ENCODE measurements at regions not wholly inside any gene's neighbourhood (a gene's known extent, or its start where the extent isn't known, plus 50 kb on each side); places are given as distances from the start of the nearest gene placed in this dataset.

- no peaks in the 10 kb centered on the region for H3K36me3 ChIP-seq (ENCODE audit: insufficient read depth, low read length)
- no peaks in the 10 kb centered on the region for H3K27me3 ChIP-seq (ENCODE audit: low read length)
- H3K4me1 ChIP-seq (ENCODE audit: low read length), result no peaks in the 10 kb centered on the region
- DNase-seq, result no peak
- H3K9me2 ChIP-seq (replicated peaks; ENCODE audit: insufficient read depth, low read length), result no peaks in the 10 kb centered on the region
- H3K9me3 ChIP-seq (ENCODE audit: low read length), result no peaks in the 10 kb centered on the region
- no peak overlapping the region for H2AFZ ChIP-seq (ENCODE audit: low read length)
- H3K9ac ChIP-seq (ENCODE audit: low read length), result no peak overlapping the region
- H4K20me1 ChIP-seq (ENCODE audit: insufficient read depth, low read depth, low read length), result no peaks in the 10 kb centered on the region; the same call in 1 of the 2 replicates
- H3K4me2 ChIP-seq (ENCODE audit: low read depth, low read length, poor library complexity, severe bottlenecking), result no peak overlapping the region
- H3K79me2 ChIP-seq (ENCODE audit: low read length), result no peaks in the 10 kb centered on the region
- no peak overlapping the region for H3K27ac ChIP-seq (ENCODE audit: low read length)
- no peak overlapping the region for H3K4me3 ChIP-seq (ENCODE audit: low read length)
Observed at GRCh38 chrX:39927380-39927779, 170.4 kb downstream of the BCOR start.

DNA sequence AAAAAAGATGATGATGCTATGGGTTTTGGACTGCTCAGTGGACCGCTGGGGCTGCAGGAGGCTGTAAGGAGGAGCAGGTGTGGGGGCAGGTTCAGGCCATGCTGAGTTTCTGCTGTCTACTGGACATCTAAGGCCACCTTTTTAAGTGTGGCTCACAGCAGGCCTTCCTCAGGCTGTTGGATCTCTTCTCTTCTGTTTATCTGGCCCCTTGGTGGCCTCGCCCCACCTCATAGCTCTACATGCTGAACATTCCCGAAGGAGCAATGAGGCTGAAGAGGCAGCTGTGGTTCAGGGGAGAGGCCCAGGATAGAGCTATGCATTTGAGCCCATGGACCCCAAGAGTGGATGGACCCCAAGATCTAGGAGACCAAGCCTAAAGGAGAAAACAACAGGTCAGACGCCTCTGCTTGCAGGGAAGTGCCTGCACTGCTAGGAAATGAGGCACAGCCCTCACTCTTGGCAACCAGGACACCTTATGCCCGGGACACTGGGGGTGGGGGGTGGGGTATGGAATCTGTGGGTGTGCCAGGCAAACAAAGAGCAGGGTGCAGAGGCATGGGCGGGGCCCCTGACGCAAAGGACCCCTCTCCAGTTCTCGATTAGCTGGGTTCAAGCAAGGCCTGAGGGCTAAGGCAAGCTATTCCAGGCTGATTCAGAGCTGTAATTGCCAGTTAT lies 168.9 kb downstream of the BCOR start:
- Histone ChIP-seq H3K27ac (ENCODE audit: low read length) (no peak overlapping the region), H3K27me3 (ENCODE audit: low read length) (no peaks in the 10 kb centered on the region), H3K4me1 (ENCODE audit: low read length) (no peaks in the 10 kb centered on the region), H3K4me2 (ENCODE audit: low read depth, low read length, poor library complexity, severe bottlenecking) (no peak overlapping the region), H3K9me2 (replicated peaks; ENCODE audit: insufficient read depth, low read length) (no peaks in the 10 kb centered on the region), H3K9me3 (ENCODE audit: low read length) (no peaks in the 10 kb centered on the region), H3K4me3 (ENCODE audit: low read length) (no peak overlapping the region), H3K36me3 (ENCODE audit: insufficient read depth, low read length) (no peaks in the 10 kb centered on the region), H4K20me1 (ENCODE audit: insufficient read depth, low read depth, low read length) (no peaks in the 10 kb centered on the region; the same call in 1 of the 2 replicates), H3K79me2 (ENCODE audit: low read length) (no peaks in the 10 kb centered on the region), H3K9ac (ENCODE audit: low read length) (no peak overlapping the region), H2AFZ (ENCODE audit: low read length) (no peak overlapping the region)
- DNase-seq, result no peak

DNA sequence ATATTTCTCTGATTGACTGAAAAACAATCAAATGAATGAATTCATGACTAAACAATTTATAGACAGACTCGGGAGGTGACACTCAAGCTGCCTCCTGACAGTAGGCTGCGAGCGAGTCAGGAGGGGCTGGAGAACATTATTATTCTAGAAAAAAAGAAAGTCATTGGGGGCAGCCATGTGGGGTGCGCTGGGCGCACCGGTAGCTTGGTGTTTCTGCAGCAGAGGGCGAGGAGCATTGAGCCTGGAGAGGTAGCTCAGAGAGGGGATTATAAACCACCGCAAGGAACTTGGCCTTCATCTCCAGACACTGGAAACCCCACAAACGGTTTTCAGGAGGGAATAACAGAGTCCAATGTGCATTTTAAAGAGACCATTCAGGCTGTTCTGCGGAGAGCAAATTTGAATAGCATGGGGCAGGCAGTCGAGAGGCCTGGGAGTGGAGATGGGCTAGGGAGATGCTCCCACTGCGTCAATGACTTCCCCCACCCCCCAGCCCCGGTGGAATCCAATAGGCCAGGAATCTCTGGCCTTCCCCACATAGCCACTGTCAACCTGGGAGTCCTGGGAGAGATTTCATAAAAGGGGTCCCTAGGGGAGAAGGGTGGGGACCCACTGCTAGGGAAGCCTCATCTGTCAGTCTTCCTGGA lies 168.3 kb downstream of the BCOR start:
- Histone ChIP-seq H3K27me3 (ENCODE audit: low read length) (no peaks in the 10 kb centered on the region), H3K9me2 (replicated peaks; ENCODE audit: insufficient read depth, low read length) (no peaks in the 10 kb centered on the region), H4K20me1 (ENCODE audit: insufficient read depth, low read depth, low read length) (no peaks in the 10 kb centered on the region; the same call in 1 of the 2 replicates), H2AFZ (ENCODE audit: low read length) (no peak overlapping the region), H3K9me3 (ENCODE audit: low read length) (no peaks in the 10 kb centered on the region), H3K36me3 (ENCODE audit: insufficient read depth, low read length) (no peaks in the 10 kb centered on the region), H3K9ac (ENCODE audit: low read length) (no peak overlapping the region), H3K27ac (ENCODE audit: low read length) (no peak overlapping the region), H3K4me1 (ENCODE audit: low read length) (no peaks in the 10 kb centered on the region), H3K4me2 (ENCODE audit: low read depth, low read length, poor library complexity, severe bottlenecking) (no peak overlapping the region), H3K79me2 (ENCODE audit: low read length) (no peaks in the 10 kb centered on the region), H3K4me3 (ENCODE audit: low read length) (no peak overlapping the region)
- DNase-seq, result no peak

- Histone ChIP-seq H3K27me3 (ENCODE audit: low read length) (no peaks in the 10 kb centered on the region), H3K4me3 (ENCODE audit: low read length) (no peak overlapping the region), H3K4me2 (ENCODE audit: low read depth, low read length, poor library complexity, severe bottlenecking) (no peak overlapping the region), H3K9me3 (ENCODE audit: low read length) (no peaks in the 10 kb centered on the region), H3K36me3 (ENCODE audit: insufficient read depth, low read length) (no peaks in the 10 kb centered on the region), H2AFZ (ENCODE audit: low read length) (no peak overlapping the region), H3K9ac (ENCODE audit: low read length) (no peak overlapping the region), H3K4me1 (ENCODE audit: low read length) (no peaks in the 10 kb centered on the region), H3K27ac (ENCODE audit: low read length) (no peak overlapping the region), H4K20me1 (ENCODE audit: insufficient read depth, low read depth, low read length) (no peaks in the 10 kb centered on the region; the same call in 1 of the 2 replicates), H3K79me2 (ENCODE audit: low read length) (no peaks in the 10 kb centered on the region), H3K9me2 (replicated peaks; ENCODE audit: insufficient read depth, low read length) (no peaks in the 10 kb centered on the region)
- no peak for DNase-seq
Observed at GRCh38 chrX:39930786-39931528, 166.8 kb downstream of the BCOR start.

DNA sequence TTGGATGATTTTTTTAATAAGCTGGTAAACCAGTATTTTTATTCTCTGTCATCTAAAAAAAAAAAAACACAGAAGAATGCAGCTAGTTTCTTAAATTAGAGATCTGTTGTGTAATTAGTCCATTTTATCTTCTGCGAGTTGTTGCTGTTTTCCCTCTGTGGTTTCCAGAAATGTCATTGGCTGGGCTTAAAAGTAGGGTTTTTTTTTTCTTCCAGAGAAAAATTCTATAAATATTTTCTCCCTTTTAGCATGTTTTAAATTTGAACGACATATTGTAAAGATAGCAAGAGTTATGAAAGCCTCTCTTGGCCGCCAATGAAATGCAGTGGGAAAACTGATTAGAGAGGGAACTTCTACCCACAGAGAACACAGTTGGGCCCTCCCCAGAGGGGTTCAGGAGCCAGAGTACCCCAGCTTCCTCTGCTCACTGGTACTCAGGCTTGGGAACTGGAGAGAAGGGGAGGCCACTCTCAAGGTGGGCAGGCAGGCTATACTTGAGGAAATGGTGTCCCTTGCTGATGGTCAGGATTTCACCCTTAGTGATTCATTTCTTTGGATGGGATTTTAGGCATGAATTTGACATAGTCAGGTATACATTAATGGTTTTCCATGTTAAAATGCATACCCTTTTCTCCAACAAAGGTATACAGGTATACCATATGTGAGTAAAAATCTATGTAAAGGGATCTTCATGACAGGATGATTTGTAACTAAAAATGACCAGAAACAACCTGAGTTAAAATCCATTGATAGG lies 166.1 kb downstream of the BCOR start:
- Histone ChIP-seq H3K9me2 (replicated peaks; ENCODE audit: insufficient read depth, low read length) (no peaks in the 10 kb centered on the region), H3K36me3 (ENCODE audit: insufficient read depth, low read length) (no peaks in the 10 kb centered on the region), H3K79me2 (ENCODE audit: low read length) (no peaks in the 10 kb centered on the region), H4K20me1 (ENCODE audit: insufficient read depth, low read depth, low read length) (no peaks in the 10 kb centered on the region; the same call in 1 of the 2 replicates), H3K4me3 (ENCODE audit: low read length) (no peak overlapping the region), H3K9ac (ENCODE audit: low read length) (no peak overlapping the region), H2AFZ (ENCODE audit: low read length) (no peak overlapping the region), H3K27me3 (ENCODE audit: low read length) (no peaks in the 10 kb centered on the region), H3K27ac (ENCODE audit: low read length) (no peak overlapping the region), H3K4me2 (ENCODE audit: low read depth, low read length, poor library complexity, severe bottlenecking) (no peak overlapping the region), H3K4me1 (ENCODE audit: low read length) (no peaks in the 10 kb centered on the region), H3K9me3 (ENCODE audit: low read length) (no peaks in the 10 kb centered on the region)
- no peak for DNase-seq

DNA sequence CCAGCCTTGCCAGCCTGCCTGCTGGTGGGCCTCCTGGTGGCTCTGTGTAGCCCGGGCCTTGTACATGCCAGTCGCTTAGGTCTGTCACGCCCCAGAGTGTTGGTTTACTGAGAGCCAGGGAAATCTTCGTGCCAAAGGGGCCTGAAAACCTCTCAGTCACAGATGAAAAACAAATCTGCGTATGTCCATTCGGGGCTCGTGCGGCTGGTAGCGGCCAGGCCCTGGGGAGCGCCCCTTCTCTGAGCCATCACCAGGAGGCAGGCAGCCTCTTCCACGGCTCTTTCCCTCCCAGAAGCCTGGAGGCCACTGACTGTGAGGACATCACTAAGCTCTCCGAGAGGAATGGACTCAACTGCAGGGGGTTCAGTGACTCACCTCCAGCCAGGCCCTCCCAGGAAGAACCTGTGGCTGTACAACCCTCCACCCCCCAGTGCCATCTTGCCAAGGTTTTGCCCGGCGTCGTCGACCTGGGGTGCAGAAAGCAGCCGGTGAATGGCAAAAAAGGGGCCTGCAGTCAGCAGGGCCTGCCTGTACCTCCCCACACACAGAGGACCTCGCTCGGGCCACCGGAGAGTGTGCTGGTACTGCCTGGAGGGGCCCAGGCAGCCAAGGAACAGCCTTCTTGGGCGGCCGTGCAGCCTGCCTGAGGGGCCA lies 162.2 kb downstream of the BCOR start:
- no peak overlapping the region for H3K4me3 ChIP-seq (ENCODE audit: low read length)
- H3K9ac ChIP-seq (ENCODE audit: low read length), result no peak overlapping the region
- H3K79me2 ChIP-seq (ENCODE audit: low read length), result no peaks in the 10 kb centered on the region
- H3K4me1 ChIP-seq (ENCODE audit: low read length), result no peaks in the 10 kb centered on the region
- H4K20me1 ChIP-seq (ENCODE audit: insufficient read depth, low read depth, low read length), result no peaks in the 10 kb centered on the region
- no peaks in the 10 kb centered on the region for H3K9me2 ChIP-seq (replicated peaks; ENCODE audit: insufficient read depth, low read length)
- H3K36me3 ChIP-seq (ENCODE audit: insufficient read depth, low read length), result no peaks in the 10 kb centered on the region
- DNase-seq, result no peak
- no peak overlapping the region for H2AFZ ChIP-seq (ENCODE audit: low read length)
- no peaks in the 10 kb centered on the region for H3K9me3 ChIP-seq (ENCODE audit: low read length)
- H3K4me2 ChIP-seq (ENCODE audit: low read depth, low read length, poor library complexity, severe bottlenecking), result no peak overlapping the region
- H3K27ac ChIP-seq (ENCODE audit: low read length), result no peak overlapping the region
- H3K27me3 ChIP-seq (ENCODE audit: low read length), result no peaks in the 10 kb centered on the region

DNA sequence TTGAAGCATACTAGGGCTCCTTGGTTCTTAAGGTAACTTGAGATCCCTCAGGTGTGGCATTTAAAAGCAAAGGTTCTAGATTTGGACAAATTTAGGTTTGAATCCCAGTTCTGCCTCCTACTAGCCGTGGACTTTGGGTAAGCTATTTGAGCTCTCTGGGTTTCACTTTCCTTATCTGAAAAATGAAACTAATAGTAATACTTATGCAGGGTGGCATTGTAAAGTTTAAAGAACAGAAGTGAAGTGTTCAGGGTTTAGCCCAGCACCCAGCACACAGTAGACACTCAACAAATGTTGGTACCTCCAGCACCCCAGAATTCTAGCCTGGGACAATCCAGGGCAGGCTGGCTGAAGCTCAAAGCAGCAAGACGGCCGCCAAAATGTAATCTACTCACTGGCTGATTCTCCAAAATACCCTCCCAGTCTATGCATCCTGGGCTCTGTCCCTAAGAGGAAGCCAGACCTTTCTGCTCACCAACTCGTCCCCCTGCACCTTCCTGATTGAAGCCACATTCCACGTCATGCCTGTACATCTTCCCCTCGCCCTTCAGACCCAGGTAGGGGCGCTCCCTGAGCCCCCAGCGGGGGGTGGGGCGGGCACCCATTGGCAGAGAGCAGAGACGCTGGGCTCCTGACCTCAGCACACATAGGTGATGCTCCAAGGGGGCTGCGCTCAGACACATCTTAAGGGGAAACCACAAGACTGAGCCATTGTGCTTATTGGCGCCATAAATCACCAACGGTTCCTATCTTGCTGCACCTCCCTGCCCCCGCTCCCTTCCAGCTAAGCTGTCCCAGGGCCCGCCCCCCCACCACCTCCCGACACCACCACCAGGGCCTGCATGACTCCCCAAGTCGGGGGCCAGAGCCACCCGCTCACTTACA lies 160.6 kb downstream of the BCOR start:
- H4K20me1 ChIP-seq (ENCODE audit: insufficient read depth, low read depth, low read length), result no peaks in the 10 kb centered on the region
- H3K4me1 ChIP-seq (ENCODE audit: low read length), result no peaks in the 10 kb centered on the region
- H3K27me3 ChIP-seq (ENCODE audit: low read length), result no peaks in the 10 kb centered on the region
- H3K4me2 ChIP-seq (ENCODE audit: low read depth, low read length, poor library complexity, severe bottlenecking), result no peak overlapping the region
- H3K36me3 ChIP-seq (ENCODE audit: insufficient read depth, low read length), result no peaks in the 10 kb centered on the region
- DNase-seq, result no peak
- H3K4me3 ChIP-seq (ENCODE audit: low read length), result no peak overlapping the region
- H3K9ac ChIP-seq (ENCODE audit: low read length), result no peak overlapping the region
- no peaks in the 10 kb centered on the region for H3K9me2 ChIP-seq (replicated peaks; ENCODE audit: insufficient read depth, low read length)
- H3K27ac ChIP-seq (ENCODE audit: low read length), result no peak overlapping the region
- H3K9me3 ChIP-seq (ENCODE audit: low read length), result no peaks in the 10 kb centered on the region
- H2AFZ ChIP-seq (ENCODE audit: low read length), result no peak overlapping the region
- no peaks in the 10 kb centered on the region for H3K79me2 ChIP-seq (ENCODE audit: low read length)

Data from Karpas-422 (cell line).